NCI-H524 treated with DMSO at 0.1 percent for 48 hours (cell line): ENCODE measurements at regions not wholly inside any gene's neighbourhood (a gene's known extent, or its start where the extent isn't known, plus 50 kb on each side); places are given as distances from the start of the nearest gene placed in this dataset.

Experiments used
- DNase-seq: peaks from one replicate; lab custom pipeline; 2025; lab: John Stamatoyannopoulos, UW

GRCh38 chr11:97414801-97415200, 1025.0 kb downstream of the JRKL start:
- no peak for DNase-seq

- no peak for DNase-seq
Observed at GRCh38 chr11:97419729-97420128, 1029.9 kb downstream of the JRKL start.

- no peak for DNase-seq
Observed at GRCh38 chr11:97428247-97428790, 1038.5 kb downstream of the JRKL start.

GRCh38 chr11:97430877-97431276, 1041.1 kb downstream of the JRKL start:
- DNase-seq = no peak

- DNase-seq = no peak
Observed at GRCh38 chr11:97432926-97433325, 1043.1 kb downstream of the JRKL start.

GRCh38 chr11:97445561-97445960, 1055.7 kb downstream of the JRKL start:
- DNase-seq = no peak

GRCh38 chr11:97451441-97451840, 1061.6 kb downstream of the JRKL start:
- no peak for DNase-seq

- no peak for DNase-seq
Observed at GRCh38 chr11:97454988-97455387, 1065.2 kb downstream of the JRKL start.

- DNase-seq = no peak
Observed at GRCh38 chr11:97460091-97460490, 1070.3 kb downstream of the JRKL start.

GRCh38 chr11:97461044-97461880, 1071.4 kb downstream of the JRKL start:
- no peak for DNase-seq

GRCh38 chr11:97461934-97462333, 1072.1 kb downstream of the JRKL start:
- DNase-seq = no peak

GRCh38 chr11:97463891-97464290, 1074.1 kb downstream of the JRKL start:
- DNase-seq = no peak

GRCh38 chr11:97471480-97471879, 1081.7 kb downstream of the JRKL start:
- DNase-seq = no peak

- DNase-seq = no peak
Observed at GRCh38 chr11:97487387-97487786, 1097.6 kb downstream of the JRKL start.

- no peak for DNase-seq
Observed at GRCh38 chr11:97498891-97499290, 1109.1 kb downstream of the JRKL start.

- no peak for DNase-seq
Observed at GRCh38 chr11:97502201-97502600, 1112.4 kb downstream of the JRKL start.

- no peak for DNase-seq
Observed at GRCh38 chr11:97506076-97506759, 1116.4 kb downstream of the JRKL start.

- DNase-seq = no peak
Observed at GRCh38 chr11:97514446-97514845, 1124.6 kb downstream of the JRKL start.

GRCh38 chr11:97516688-97517087, 1126.9 kb downstream of the JRKL start:
- no peak for DNase-seq

- no peak for DNase-seq
Observed at GRCh38 chr11:97525273-97525672, 1135.5 kb downstream of the JRKL start.

GRCh38 chr11:97537407-97538150, 1147.8 kb downstream of the JRKL start:
- no peak for DNase-seq

GRCh38 chr11:97544431-97544830, 1154.6 kb downstream of the JRKL start:
- DNase-seq = no peak
